Uterus (tissue), 2 donors: ENCODE measurements at regions not wholly inside any gene's neighbourhood (a gene's known extent, or its start where the extent isn't known, plus 50 kb on each side); places are given as distances from the start of the nearest gene placed in this dataset.

Source experiments
- POLR2A ChIP-seq, 2 donors: fragments of 450-650 bp; IDR thresholded peaks; one replicate each; pipeline ENCODE4 v1.6.1; 2016; ENCODE audit warnings: antibody characterized with exemption in 2 of 2, mild to moderate bottlenecking in 1 of 2, moderate library complexity in 1 of 2
- TF ChIP-seq, protein P1 (sequence below), 4 experiments: fragments of 200-600 bp in 2 of 4; fragments of 450-650 bp in 2 of 4; sonication (generic) in 2 of 4; IDR thresholded peaks; one replicate each; pipeline ENCODE4 v1.5.1; 2016 to 2019; ENCODE audit warnings: antibody characterized with exemption in 4 of 4, mild to moderate bottlenecking in 2 of 4, moderate library complexity in 1 of 4

GRCh38 chr10:9561821-9562505 lies 1455.7 kb upstream of the CELF2 start:
- TF ChIP-seq POLR2A (IDR thresholded peaks at IDR 0.05) = no peak
- TF ChIP-seq, protein P1, sequence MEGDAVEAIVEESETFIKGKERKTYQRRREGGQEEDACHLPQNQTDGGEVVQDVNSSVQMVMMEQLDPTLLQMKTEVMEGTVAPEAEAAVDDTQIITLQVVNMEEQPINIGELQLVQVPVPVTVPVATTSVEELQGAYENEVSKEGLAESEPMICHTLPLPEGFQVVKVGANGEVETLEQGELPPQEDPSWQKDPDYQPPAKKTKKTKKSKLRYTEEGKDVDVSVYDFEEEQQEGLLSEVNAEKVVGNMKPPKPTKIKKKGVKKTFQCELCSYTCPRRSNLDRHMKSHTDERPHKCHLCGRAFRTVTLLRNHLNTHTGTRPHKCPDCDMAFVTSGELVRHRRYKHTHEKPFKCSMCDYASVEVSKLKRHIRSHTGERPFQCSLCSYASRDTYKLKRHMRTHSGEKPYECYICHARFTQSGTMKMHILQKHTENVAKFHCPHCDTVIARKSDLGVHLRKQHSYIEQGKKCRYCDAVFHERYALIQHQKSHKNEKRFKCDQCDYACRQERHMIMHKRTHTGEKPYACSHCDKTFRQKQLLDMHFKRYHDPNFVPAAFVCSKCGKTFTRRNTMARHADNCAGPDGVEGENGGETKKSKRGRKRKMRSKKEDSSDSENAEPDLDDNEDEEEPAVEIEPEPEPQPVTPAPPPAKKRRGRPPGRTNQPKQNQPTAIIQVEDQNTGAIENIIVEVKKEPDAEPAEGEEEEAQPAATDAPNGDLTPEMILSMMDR (IDR thresholded peaks at IDR 0.05) = no peak
